Lung (tissue), 9 donors: ENCODE measurements at regions not wholly inside any gene's neighbourhood (a gene's known extent, or its start where the extent isn't known, plus 50 kb on each side); places are given as distances from the start of the nearest gene placed in this dataset.
"Not testable (repeated sequence)": the region's sequence is repeated elsewhere in the genome, so short reads cannot be mapped to it uniquely, and the experiment has no call there.

ENCODE experiments used
- ATAC-seq: fragments of 200-7000 bp; cut with Tn5 transposase; one replicate; pipeline ENCODE4 v1.9.1; 2020; ENCODE audit warnings: moderate number of reproducible peaks; ENCODE audit not compliant: insufficient read depth, low FRiP score
- DNase-seq, 3 donors: peaks; one replicate each; pipeline ENCODE4 v3.0.0-alpha.2; 2013 to 2017
- H3K27ac ChIP-seq, 2 donors: one replicate each; pipeline ENCODE4 v1.5.1; 2013; ENCODE audit warnings: mild to moderate bottlenecking in 2 of 2, moderate library complexity in 2 of 2, control low read depth in 1 of 2, inconsistent platforms in 1 of 2, low read depth in 1 of 2, low read length in 1 of 2
- H3K27me3 ChIP-seq, 3 donors: one replicate each; pipeline ENCODE4 v1.5.1; 2013; ENCODE audit warnings: low read length in 2 of 3; ENCODE audit not compliant: control insufficient read depth in 3 of 3, insufficient read depth in 3 of 3
- H3K36me3 ChIP-seq, 4 donors: one replicate each; pipeline ENCODE4 v1.5.1; 2013; ENCODE audit warnings: low read length in 4 of 4, mild to moderate bottlenecking in 1 of 4, moderate library complexity in 1 of 4; ENCODE audit not compliant: control insufficient read depth in 4 of 4, insufficient read depth in 4 of 4
- H3K4me1 ChIP-seq, 5 donors: one replicate each; pipeline ENCODE4 v1.5.1; 2013; ENCODE audit warnings: low read length in 5 of 5, mild to moderate bottlenecking in 2 of 5, moderate library complexity in 1 of 5; ENCODE audit not compliant: control insufficient read depth in 5 of 5, insufficient read depth in 5 of 5
- H3K4me3 ChIP-seq: one replicate; pipeline ENCODE4 v1.5.1; 2013; ENCODE audit warnings: mild to moderate bottlenecking, control low read depth, moderate library complexity
- H3K9ac ChIP-seq, 2 donors: one replicate each; pipeline ENCODE4 v1.5.1; 2013; ENCODE audit warnings: low read length in 2 of 2, control low read depth in 1 of 2; ENCODE audit not compliant: insufficient read depth in 1 of 2
- H3K9me3 ChIP-seq, 4 donors: one replicate each; pipeline ENCODE4 v1.5.1; 2013; ENCODE audit warnings: low read length in 3 of 4, mild to moderate bottlenecking in 1 of 4, moderate library complexity in 1 of 4; ENCODE audit not compliant: control insufficient read depth in 4 of 4, insufficient read depth in 3 of 4
- whole genome bisulfite sequencing, 2 donors: extraction: QIAGEN DNeasy Blood & Tissue Kit; methylation state at CpG; one replicate each; pipeline ENCODE4 v1.1.7; 2013; 5-methylcytosine and 5-hydroxymethylcytosine counted together
- donor health status: Bipolar disorder and iron deficiency.
- donor health status: healthy.
- donor health status: DM: yes; HTN: yes; CAD: no.

- H3K27me3 ChIP-seq, H3K9ac ChIP-seq, H3K36me3 ChIP-seq, DNase-seq, H3K27ac ChIP-seq, H3K4me3 ChIP-seq, H3K4me1 ChIP-seq: not testable (repeated sequence)
- ATAC-seq: peak; percentile 38
- 70 to 75% methylated on average over 15 of the region's 16 CpGs for WGBS, 2 donors
- peaks cover 1 to 12% (median 3%) of the 10 kb centered on the region in 4 donors for H3K9me3 ChIP-seq
Observed at GRCh38 chr21:10368323-10368798, 153.0 kb upstream of the TPTE start.

GRCh38 chr21:10369289-10369688, 152.1 kb upstream of the TPTE start:
- not testable (repeated sequence) for H3K4me1 ChIP-seq, H3K36me3 ChIP-seq, H3K27me3 ChIP-seq, DNase-seq, H3K9ac ChIP-seq, ATAC-seq, H3K4me3 ChIP-seq, H3K27ac ChIP-seq
- H3K9me3 ChIP-seq: peaks cover 0 to 12% (median 2%) of the 10 kb centered on the region in 4 donors
- no CpG with 5 or more reads among the region's 1 CpG for WGBS, 2 donors

GRCh38 chr21:10377758-10378157, 143.6 kb upstream of the TPTE start:
- ATAC-seq, H3K27ac ChIP-seq, H3K36me3 ChIP-seq, DNase-seq, H3K4me1 ChIP-seq, H3K9ac ChIP-seq, H3K4me3 ChIP-seq, H3K27me3 ChIP-seq: not testable (repeated sequence)
- 79 to 80% methylated on average over 10 of the region's 10 CpGs for WGBS, 2 donors
- peaks cover 0 to 25% (median 6%) of the 10 kb centered on the region in 4 donors for H3K9me3 ChIP-seq

- DNase-seq, ATAC-seq, H3K4me3 ChIP-seq, H3K4me1 ChIP-seq, H3K9ac ChIP-seq, H3K27me3 ChIP-seq, H3K36me3 ChIP-seq, H3K27ac ChIP-seq: not testable (repeated sequence)
- 83 to 86% methylated on average over 8 to 9 of the region's 9 CpGs for WGBS, 2 donors
- H3K9me3 ChIP-seq: peaks cover 0 to 28% (median 10%) of the 10 kb centered on the region in 4 donors
Observed at GRCh38 chr21:10379816-10380215, 141.6 kb upstream of the TPTE start.

GRCh38 chr21:10381687-10382060, 139.7 kb upstream of the TPTE start:
- H3K36me3 ChIP-seq, ATAC-seq, H3K27me3 ChIP-seq, DNase-seq, H3K4me1 ChIP-seq, H3K27ac ChIP-seq, H3K9ac ChIP-seq, H3K4me3 ChIP-seq: not testable (repeated sequence)
- WGBS, 2 donors: 75 to 76% methylated on average over 6 of the region's 6 CpGs
- peaks cover 2 to 32% (median 18%) of the 10 kb centered on the region in 4 donors for H3K9me3 ChIP-seq

- not testable (repeated sequence) for H3K27ac ChIP-seq, H3K4me3 ChIP-seq, H3K27me3 ChIP-seq, H3K9ac ChIP-seq, H3K36me3 ChIP-seq, DNase-seq, H3K4me1 ChIP-seq, ATAC-seq
- WGBS, 2 donors: 67 to 73% methylated on average over 8 of the region's 8 CpGs
- peaks cover 2 to 36% (median 19%) of the 10 kb centered on the region in 4 donors for H3K9me3 ChIP-seq
Observed at GRCh38 chr21:10382135-10382534, 139.2 kb upstream of the TPTE start.

GRCh38 chr21:10382580-10382979, 138.8 kb upstream of the TPTE start:
- not testable (repeated sequence) for H3K4me3 ChIP-seq, H3K27ac ChIP-seq, H3K27me3 ChIP-seq, H3K4me1 ChIP-seq, H3K9ac ChIP-seq, DNase-seq, H3K36me3 ChIP-seq, ATAC-seq
- H3K9me3 ChIP-seq: peaks cover 2 to 37% (median 19%) of the 10 kb centered on the region in 4 donors
- 56 to 59% methylated on average over 5 of the region's 5 CpGs for WGBS, 2 donors

GRCh38 chr21:10383571-10383970, 137.8 kb upstream of the TPTE start:
- not testable (repeated sequence) for ATAC-seq, DNase-seq

More at GRCh38 chr21:10383571-10383970, 137.8 kb upstream of the TPTE start:
- not testable (repeated sequence) for H3K4me1 ChIP-seq, H3K9ac ChIP-seq, H3K36me3 ChIP-seq, H3K4me3 ChIP-seq, H3K27ac ChIP-seq, H3K27me3 ChIP-seq
- H3K9me3 ChIP-seq: peaks cover 2 to 41% (median 19%) of the 10 kb centered on the region in 4 donors
- WGBS, 2 donors: 79 to 83% methylated on average over 10 of the region's 10 CpGs
